K562 (cell line): ENCODE measurements at regions not wholly inside any gene's neighbourhood (a gene's known extent, or its start where the extent isn't known, plus 50 kb on each side); places are given as distances from the start of the nearest gene placed in this dataset.

ENCODE experiments used
- ATF3 ChIP-seq, 2 experiments: fragments of 450-650 bp in 1 of 2; sonication (generic) in 1 of 2; formaldehyde crosslinking in 1 of 2; IDR thresholded peaks in 1 of 2; conservative IDR thresholded peaks in 1 of 2; 2 replicates each; pipeline versions ENCODE4 v1.6.1 to v1.8.1; 2016 to 2023; ENCODE audit warnings: mild to moderate bottlenecking in 2 of 2, moderate library complexity in 2 of 2, inconsistent platforms in 1 of 2, missing genetic modification reagents in 1 of 2
- CCAR2 ChIP-seq: fragments of 200-400 bp; formaldehyde crosslinking; IDR thresholded peaks from 2 replicates; pipeline ENCODE4 v1.6.1; 2017; ENCODE audit warnings: mild to moderate bottlenecking, low read depth, low read length

GRCh38 chr4:138802499-138802898 is 213.1 kb upstream of the NOCT start:
- no peak for TF ChIP-seq CCAR2
- no peak for TF ChIP-seq ATF3 (IDR thresholded peaks at IDR 0.05)
- TF ChIP-seq ATF3 (CRISPR knock-in tag; conservative IDR thresholded peaks at IDR 0.05) = no peak
